ENCODE measurements at regions not wholly inside any gene's neighbourhood (a gene's known extent, or its start where the extent isn't known, plus 50 kb on each side); places are given as distances from the start of the nearest gene placed in this dataset.

DNA sequence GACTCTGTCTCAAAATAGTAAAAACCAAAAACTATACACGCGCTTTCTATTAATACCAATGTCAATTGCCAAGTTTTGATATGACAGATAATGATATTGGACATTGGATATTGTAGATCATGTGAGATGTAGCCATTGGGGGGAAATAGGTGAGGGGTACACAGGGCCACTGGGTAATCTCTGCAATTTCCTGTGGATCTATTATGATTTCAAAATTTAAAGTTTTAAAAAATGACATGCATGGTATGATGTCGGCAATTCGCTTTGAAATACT, 266.0 kb downstream of the PARN start:
- DNase-seq (ENCODE audit: extremely low read depth in 1 of 4, low spot score in 3 of 4) (no peak), ATAC-seq (no peak), FAIRE-seq (no peak)
- 0 out of 2 replicates have a peak, but pooled peaks cover 5% of the 10 kb centered on the region for H4K20me1 ChIP-seq (replicated peaks; ENCODE audit: control insufficient read depth, insufficient read depth, low read length)
- no peaks in the 10 kb centered on the region for H3K79me2 ChIP-seq (ENCODE audit: control insufficient read depth, insufficient read depth, low read length)
- H3K4me1 ChIP-seq (replicated peaks in 1 of 2; ENCODE audit: control insufficient read depth in 2 of 2, insufficient read depth in 2 of 2, low read length in 2 of 2), result peaks cover 8 to 15% of the 10 kb centered on the region in 2 experiments; a peak in 3 of 5 replicates
- in situ Hi-C loops (cut with MboI) (no loop called here), intact Hi-C loops (cut with micrococcal nuclease) (no loop called here)
- H3K4me2 ChIP-seq (ENCODE audit: insufficient read depth, low read length), result peak overlapping the region; percentile 64
- peaks cover 51 to 78% of the 10 kb centered on the region in 2 experiments for H3K27me3 ChIP-seq (ENCODE audit: control insufficient read depth in 2 of 2, insufficient read depth in 2 of 2, low read length in 2 of 2)
- WGBS (ENCODE audit: insufficient coverage, low coverage, missing lambda C conversion rate), result 4% methylated on average over 4 of the region's 4 CpGs
- CTCF ChIA-PET (ENCODE audit: low intra/inter-chr PET ratio), result no interaction called here
- H3K9me1 ChIP-seq (ENCODE audit: control insufficient read depth, insufficient read depth, low read length), result no peaks in the 10 kb centered on the region
- H3K4me3 ChIP-seq, result no peak overlapping the region
- H2AFZ ChIP-seq (ENCODE audit: low read depth, low read length), result peak overlapping the region; percentile 72; the same call in 1 of the 2 replicates
- no peaks in the 10 kb centered on the region for H3K9me3 ChIP-seq (replicated peaks; ENCODE audit: control insufficient read depth, insufficient read depth, low read depth, low read length)
- H3K27ac ChIP-seq (ENCODE audit: extremely low read depth, low read depth, low read length), result no peak overlapping the region
- no peak overlapping the region for H3K9ac ChIP-seq (ENCODE audit: insufficient read depth in 1 of 2, low read depth in 2 of 2, low read length in 2 of 2)
- POLR2A ChIA-PET, result interaction anchor here (0.6 kb wide), 1 partner anchor 25 kb away, joined by 4 read pairs; no protein-coding TSS in a partner anchor
- no peaks in the 10 kb centered on the region for H3K36me3 ChIP-seq (ENCODE audit: control insufficient read depth, insufficient read depth, low read length)
- no TSS peak for BruUV-seq (replicated peaks)
- no peak for TF ChIP-seq TBL1XR1 (IDR thresholded peaks at IDR 0.05; ENCODE audit: low read length in 2 of 2)
- TF ChIP-seq SAP30 (IDR thresholded peaks at IDR 0.05; ENCODE audit: borderline replicate concordance, insufficient read depth, low read depth, low read length, poor library complexity, severe bottlenecking), result no peak
- no peak for TF ChIP-seq TAF1 (IDR thresholded peaks at IDR 0.05; ENCODE audit: control insufficient read depth, extremely low read depth, insufficient read depth, low read length, severe bottlenecking)
- no peak for TF ChIP-seq CBFA2T2 (conservative IDR thresholded peaks at IDR 0.05)
- no peak for TF ChIP-seq PYGO2 (tag; IDR thresholded peaks at IDR 0.05)
- TF ChIP-seq ZNF764 (CRISPR knock-in tag; IDR thresholded peaks at IDR 0.05; ENCODE audit: low read depth), result no peak
- TF ChIP-seq, protein P1, sequence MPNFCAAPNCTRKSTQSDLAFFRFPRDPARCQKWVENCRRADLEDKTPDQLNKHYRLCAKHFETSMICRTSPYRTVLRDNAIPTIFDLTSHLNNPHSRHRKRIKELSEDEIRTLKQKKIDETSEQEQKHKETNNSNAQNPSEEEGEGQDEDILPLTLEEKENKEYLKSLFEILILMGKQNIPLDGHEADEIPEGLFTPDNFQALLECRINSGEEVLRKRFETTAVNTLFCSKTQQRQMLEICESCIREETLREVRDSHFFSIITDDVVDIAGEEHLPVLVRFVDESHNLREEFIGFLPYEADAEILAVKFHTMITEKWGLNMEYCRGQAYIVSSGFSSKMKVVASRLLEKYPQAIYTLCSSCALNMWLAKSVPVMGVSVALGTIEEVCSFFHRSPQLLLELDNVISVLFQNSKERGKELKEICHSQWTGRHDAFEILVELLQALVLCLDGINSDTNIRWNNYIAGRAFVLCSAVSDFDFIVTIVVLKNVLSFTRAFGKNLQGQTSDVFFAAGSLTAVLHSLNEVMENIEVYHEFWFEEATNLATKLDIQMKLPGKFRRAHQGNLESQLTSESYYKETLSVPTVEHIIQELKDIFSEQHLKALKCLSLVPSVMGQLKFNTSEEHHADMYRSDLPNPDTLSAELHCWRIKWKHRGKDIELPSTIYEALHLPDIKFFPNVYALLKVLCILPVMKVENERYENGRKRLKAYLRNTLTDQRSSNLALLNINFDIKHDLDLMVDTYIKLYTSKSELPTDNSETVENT (CRISPR knock-in tag; IDR thresholded peaks at IDR 0.05), result no peak
- no peak for TF ChIP-seq CBX5 (IDR thresholded peaks at IDR 0.05; ENCODE audit: borderline replicate concordance, low read depth)
- no peak for TF ChIP-seq TCF7L2 (IDR thresholded peaks at IDR 0.05; ENCODE audit: low read depth, low read length)
- TF ChIP-seq PHF20 (IDR thresholded peaks at IDR 0.05; ENCODE audit: partially characterized antibody), result no peak
- TF ChIP-seq ZNF436 (CRISPR knock-in tag; IDR thresholded peaks at IDR 0.05), result no peak
- no peak for TF ChIP-seq SMARCB1 (IDR thresholded peaks at IDR 0.05; ENCODE audit: insufficient read length, low read depth)
- no peak for TF ChIP-seq RHOXF2B (CRISPR knock-in tag; conservative IDR thresholded peaks at IDR 0.05)
- TF ChIP-seq RBBP5 (IDR thresholded peaks at IDR 0.05; ENCODE audit: borderline replicate concordance, insufficient read depth, low read length, poor library complexity, severe bottlenecking), result no peak
- no peak for TF ChIP-seq SAFB (IDR thresholded peaks at IDR 0.05; ENCODE audit: borderline replicate concordance, low read depth, low read length)
- no peak for TF ChIP-seq MCM2 (IDR thresholded peaks at IDR 0.05; ENCODE audit: low read depth)
